WTC11 (cell line): ENCODE measurements at regions not wholly inside any gene's neighbourhood (a gene's known extent, or its start where the extent isn't known, plus 50 kb on each side); places are given as distances from the start of the nearest gene placed in this dataset.

Experiments
- ATAC-seq: fragments of 200-7000 bp; cut with Tn5 transposase; 2 replicates; pipeline ENCODE4 v1.10.0; 2021; ENCODE audit warnings: mild to moderate bottlenecking, moderate library complexity
- CTCF ChIA-PET: fragments of 300-600 bp; sonication (Branson Sonifier 250); formaldehyde crosslinking; loops from one replicate; lab custom pipeline; 2021; ENCODE audit warnings: antibody characterized with exemption; lab: Charles Lee
- POLR2A ChIA-PET: fragments of 350-600 bp; sonication (Branson Sonifier 250); formaldehyde crosslinking; loops from one replicate; lab custom pipeline; 2021; ENCODE audit warnings: antibody characterized with exemption; lab: Charles Lee
- DNase-seq: peaks from one replicate; pipeline ENCODE4 v3.0.0; 2021; ENCODE audit warnings: low spot score
- H3K27ac Mint-ChIP-seq: 2 replicates; pipeline ENCODE4 v1.8.0; 2021; ENCODE audit warnings: mixed read lengths
- H3K27me3 Mint-ChIP-seq: 2 replicates; pipeline ENCODE4 v1.8.0; 2021; ENCODE audit warnings: low read depth, mild to moderate bottlenecking, moderate library complexity, mixed read lengths
- H3K36me3 Mint-ChIP-seq: 2 replicates; pipeline ENCODE4 v1.8.0; 2021; ENCODE audit warnings: mixed read lengths
- H3K4me1 Mint-ChIP-seq: 2 replicates; pipeline ENCODE4 v1.8.0; 2022; ENCODE audit warnings: mixed read lengths
- H3K4me3 Mint-ChIP-seq: 2 replicates; pipeline ENCODE4 v1.8.0; 2021; ENCODE audit warnings: mild to moderate bottlenecking, moderate library complexity, mixed read lengths
- H3K9me3 Mint-ChIP-seq: 2 replicates; pipeline ENCODE4 v1.8.0; 2021; ENCODE audit warnings: mixed read lengths
- AR ChIP-seq: fragments of 250-450 bp; sonication (Bioruptor Pico); IDR thresholded peaks from 2 replicates; pipeline ENCODE4 v1.9.0; 2021; ENCODE audit warnings: mild to moderate bottlenecking
- ATF1 ChIP-seq: sonication (generic); formaldehyde crosslinking; IDR thresholded peaks from 2 replicates; pipeline ENCODE4 v1.8.1; 2023; ENCODE audit warnings: mild to moderate bottlenecking, moderate library complexity, missing genetic modification reagents
- E2F1 ChIP-seq: sonication (generic); formaldehyde crosslinking; IDR thresholded peaks from 2 replicates; pipeline ENCODE4 v1.8.0; 2022; ENCODE audit warnings: mild to moderate bottlenecking, missing genetic modification reagents
- ELF4 ChIP-seq: sonication (generic); formaldehyde crosslinking; IDR thresholded peaks from 2 replicates; pipeline ENCODE4 v1.8.1; 2022; ENCODE audit warnings: low read depth, mild to moderate bottlenecking, moderate library complexity, missing genetic modification reagents
- GTF2I ChIP-seq: fragments of 250-450 bp; sonication (Bioruptor Pico); conservative IDR thresholded peaks from 2 replicates; pipeline ENCODE4 v1.4.0; 2021; ENCODE audit warnings: mild to moderate bottlenecking
- JUN ChIP-seq: sonication (generic); formaldehyde crosslinking; IDR thresholded peaks from 2 replicates; pipeline ENCODE4 v1.8.0; 2023; ENCODE audit warnings: mild to moderate bottlenecking, missing genetic modification reagents
- NFATC4 ChIP-seq: fragments of 250-450 bp; sonication (Bioruptor Pico); IDR thresholded peaks from 2 replicates; pipeline ENCODE4 v1.9.0; 2021; ENCODE audit warnings: mild to moderate bottlenecking
- OVOL2 ChIP-seq: fragments of 250-450 bp; sonication (Bioruptor Pico); IDR thresholded peaks from 2 replicates; pipeline ENCODE4 v1.9.0; 2021; ENCODE audit warnings: mild to moderate bottlenecking, borderline replicate concordance
- TEAD1 ChIP-seq: sonication (generic); formaldehyde crosslinking; IDR thresholded peaks from 2 replicates; pipeline ENCODE4 v1.8.0; 2022; ENCODE audit warnings: mild to moderate bottlenecking, missing genetic modification reagents
- TEAD4 ChIP-seq: sonication (generic); formaldehyde crosslinking; IDR thresholded peaks from 2 replicates; pipeline ENCODE4 v1.8.0; 2022; ENCODE audit warnings: mild to moderate bottlenecking, missing genetic modification reagents
- TP53 ChIP-seq: sonication (generic); formaldehyde crosslinking; IDR thresholded peaks from 2 replicates; pipeline ENCODE4 v1.8.1; 2023; ENCODE audit warnings: mild to moderate bottlenecking, missing genetic modification reagents
- ZBTB21 ChIP-seq: sonication (generic); formaldehyde crosslinking; IDR thresholded peaks from 2 replicates; pipeline ENCODE4 v1.8.1; 2023; ENCODE audit warnings: mild to moderate bottlenecking, missing genetic modification reagents, borderline replicate concordance
- ZNF138 ChIP-seq: sonication (generic); formaldehyde crosslinking; conservative IDR thresholded peaks from 2 replicates; pipeline ENCODE4 v1.8.1; 2022; ENCODE audit warnings: mild to moderate bottlenecking, moderate library complexity, missing genetic modification reagents
- ZNF396 ChIP-seq: fragments of 250-450 bp; sonication (Bioruptor Pico); IDR thresholded peaks from 2 replicates; pipeline ENCODE4 v1.8.0; 2021; ENCODE audit warnings: mild to moderate bottlenecking, moderate library complexity, borderline replicate concordance
- ZNF532 ChIP-seq: fragments of 250-450 bp; sonication (Bioruptor Pico); IDR thresholded peaks from 2 replicates; pipeline ENCODE4 v1.9.0; 2021; ENCODE audit warnings: mild to moderate bottlenecking, borderline replicate concordance
- TF ChIP-seq, protein P1 (sequence below): sonication (generic); formaldehyde crosslinking; IDR thresholded peaks from 2 replicates; pipeline ENCODE4 v1.8.1; 2023; ENCODE audit warnings: mild to moderate bottlenecking, missing genetic modification reagents, moderate library complexity
- TF ChIP-seq, protein P2 (sequence below): fragments of 250-450 bp; sonication (Bioruptor Pico); conservative IDR thresholded peaks from 2 replicates; pipeline ENCODE4 v1.9.0; 2021; ENCODE audit warnings: mild to moderate bottlenecking
- TF ChIP-seq, protein P3 (sequence below): sonication (generic); formaldehyde crosslinking; IDR thresholded peaks from 2 replicates; pipeline ENCODE4 v1.8.1; 2022; ENCODE audit warnings: low read depth, missing genetic modification reagents, borderline replicate concordance
- TF ChIP-seq, protein P4 (sequence below): fragments of 200-600 bp; IDR thresholded peaks from 2 replicates; pipeline ENCODE4 v1.8.0; 2022; ENCODE audit warnings: antibody characterized with exemption
- TF ChIP-seq, protein P5 (sequence below): sonication (generic); formaldehyde crosslinking; IDR thresholded peaks from 2 replicates; pipeline ENCODE4 v1.8.0; 2023; ENCODE audit warnings: mild to moderate bottlenecking, missing genetic modification reagents

- TF ChIP-seq, protein P1, sequence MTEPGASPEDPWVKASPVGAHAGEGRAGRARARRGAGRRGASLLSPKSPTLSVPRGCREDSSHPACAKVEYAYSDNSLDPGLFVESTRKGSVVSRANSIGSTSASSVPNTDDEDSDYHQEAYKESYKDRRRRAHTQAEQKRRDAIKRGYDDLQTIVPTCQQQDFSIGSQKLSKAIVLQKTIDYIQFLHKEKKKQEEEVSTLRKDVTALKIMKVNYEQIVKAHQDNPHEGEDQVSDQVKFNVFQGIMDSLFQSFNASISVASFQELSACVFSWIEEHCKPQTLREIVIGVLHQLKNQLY (CRISPR knock-in tag) = no peak
- no peak for TF ChIP-seq NFATC4 (CRISPR knock-in tag)
- no peak for TF ChIP-seq OVOL2 (CRISPR knock-in tag)
- TF ChIP-seq, protein P2, sequence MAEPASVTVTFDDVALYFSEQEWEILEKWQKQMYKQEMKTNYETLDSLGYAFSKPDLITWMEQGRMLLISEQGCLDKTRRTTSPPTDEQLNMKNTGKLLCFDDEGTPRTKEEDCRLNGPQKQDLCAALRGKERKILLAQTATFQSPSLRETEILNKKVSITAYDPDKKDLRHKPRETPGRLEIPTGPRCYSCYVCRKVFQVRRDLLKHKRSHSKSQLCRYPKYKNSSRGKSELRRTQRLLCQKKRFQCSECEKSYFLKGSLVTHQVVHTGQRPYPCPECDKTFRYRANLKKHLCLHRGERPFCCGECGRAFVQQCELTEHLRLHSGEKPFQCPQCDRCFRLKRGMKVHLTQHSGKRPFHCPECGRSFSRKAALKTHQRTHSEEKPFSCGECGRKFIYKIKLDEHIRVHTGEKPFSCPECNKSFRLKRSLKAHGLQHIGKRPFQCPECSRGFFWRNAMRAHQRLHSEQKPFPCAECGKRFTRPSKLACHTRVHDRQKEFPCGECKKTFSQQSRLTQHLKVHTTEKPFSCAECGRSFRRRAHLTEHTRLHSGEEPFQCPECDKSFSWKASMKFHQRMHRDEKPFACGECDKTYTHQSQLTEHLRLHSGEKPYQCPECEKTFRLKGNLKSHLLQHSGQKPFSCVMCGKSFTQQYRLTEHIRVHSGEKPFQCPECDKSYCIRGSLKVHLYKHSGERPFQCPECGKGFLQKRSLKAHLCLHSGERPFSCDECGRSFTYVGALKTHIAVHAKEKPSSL (CRISPR knock-in tag) = no peak
- no peak for TF ChIP-seq ATF1 (CRISPR knock-in tag)
- TF ChIP-seq AR (CRISPR knock-in tag) = no peak
- TF ChIP-seq TP53 (CRISPR knock-in tag) = no peak
- no peak for TF ChIP-seq TEAD4 (CRISPR knock-in tag)
- TF ChIP-seq ELF4 (CRISPR knock-in tag) = no peak
- TF ChIP-seq GTF2I = no peak
- no peak for TF ChIP-seq ZNF396 (CRISPR knock-in tag)
- TF ChIP-seq, protein P3, sequence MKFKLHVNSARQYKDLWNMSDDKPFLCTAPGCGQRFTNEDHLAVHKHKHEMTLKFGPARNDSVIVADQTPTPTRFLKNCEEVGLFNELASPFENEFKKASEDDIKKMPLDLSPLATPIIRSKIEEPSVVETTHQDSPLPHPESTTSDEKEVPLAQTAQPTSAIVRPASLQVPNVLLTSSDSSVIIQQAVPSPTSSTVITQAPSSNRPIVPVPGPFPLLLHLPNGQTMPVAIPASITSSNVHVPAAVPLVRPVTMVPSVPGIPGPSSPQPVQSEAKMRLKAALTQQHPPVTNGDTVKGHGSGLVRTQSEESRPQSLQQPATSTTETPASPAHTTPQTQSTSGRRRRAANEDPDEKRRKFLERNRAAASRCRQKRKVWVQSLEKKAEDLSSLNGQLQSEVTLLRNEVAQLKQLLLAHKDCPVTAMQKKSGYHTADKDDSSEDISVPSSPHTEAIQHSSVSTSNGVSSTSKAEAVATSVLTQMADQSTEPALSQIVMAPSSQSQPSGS (CRISPR knock-in tag) = no peak
- no peak for TF ChIP-seq JUN (CRISPR knock-in tag)
- TF ChIP-seq, protein P4, sequence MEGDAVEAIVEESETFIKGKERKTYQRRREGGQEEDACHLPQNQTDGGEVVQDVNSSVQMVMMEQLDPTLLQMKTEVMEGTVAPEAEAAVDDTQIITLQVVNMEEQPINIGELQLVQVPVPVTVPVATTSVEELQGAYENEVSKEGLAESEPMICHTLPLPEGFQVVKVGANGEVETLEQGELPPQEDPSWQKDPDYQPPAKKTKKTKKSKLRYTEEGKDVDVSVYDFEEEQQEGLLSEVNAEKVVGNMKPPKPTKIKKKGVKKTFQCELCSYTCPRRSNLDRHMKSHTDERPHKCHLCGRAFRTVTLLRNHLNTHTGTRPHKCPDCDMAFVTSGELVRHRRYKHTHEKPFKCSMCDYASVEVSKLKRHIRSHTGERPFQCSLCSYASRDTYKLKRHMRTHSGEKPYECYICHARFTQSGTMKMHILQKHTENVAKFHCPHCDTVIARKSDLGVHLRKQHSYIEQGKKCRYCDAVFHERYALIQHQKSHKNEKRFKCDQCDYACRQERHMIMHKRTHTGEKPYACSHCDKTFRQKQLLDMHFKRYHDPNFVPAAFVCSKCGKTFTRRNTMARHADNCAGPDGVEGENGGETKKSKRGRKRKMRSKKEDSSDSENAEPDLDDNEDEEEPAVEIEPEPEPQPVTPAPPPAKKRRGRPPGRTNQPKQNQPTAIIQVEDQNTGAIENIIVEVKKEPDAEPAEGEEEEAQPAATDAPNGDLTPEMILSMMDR = no peak
- TF ChIP-seq ZNF138 (CRISPR knock-in tag) = no peak
- TF ChIP-seq, protein P5, sequence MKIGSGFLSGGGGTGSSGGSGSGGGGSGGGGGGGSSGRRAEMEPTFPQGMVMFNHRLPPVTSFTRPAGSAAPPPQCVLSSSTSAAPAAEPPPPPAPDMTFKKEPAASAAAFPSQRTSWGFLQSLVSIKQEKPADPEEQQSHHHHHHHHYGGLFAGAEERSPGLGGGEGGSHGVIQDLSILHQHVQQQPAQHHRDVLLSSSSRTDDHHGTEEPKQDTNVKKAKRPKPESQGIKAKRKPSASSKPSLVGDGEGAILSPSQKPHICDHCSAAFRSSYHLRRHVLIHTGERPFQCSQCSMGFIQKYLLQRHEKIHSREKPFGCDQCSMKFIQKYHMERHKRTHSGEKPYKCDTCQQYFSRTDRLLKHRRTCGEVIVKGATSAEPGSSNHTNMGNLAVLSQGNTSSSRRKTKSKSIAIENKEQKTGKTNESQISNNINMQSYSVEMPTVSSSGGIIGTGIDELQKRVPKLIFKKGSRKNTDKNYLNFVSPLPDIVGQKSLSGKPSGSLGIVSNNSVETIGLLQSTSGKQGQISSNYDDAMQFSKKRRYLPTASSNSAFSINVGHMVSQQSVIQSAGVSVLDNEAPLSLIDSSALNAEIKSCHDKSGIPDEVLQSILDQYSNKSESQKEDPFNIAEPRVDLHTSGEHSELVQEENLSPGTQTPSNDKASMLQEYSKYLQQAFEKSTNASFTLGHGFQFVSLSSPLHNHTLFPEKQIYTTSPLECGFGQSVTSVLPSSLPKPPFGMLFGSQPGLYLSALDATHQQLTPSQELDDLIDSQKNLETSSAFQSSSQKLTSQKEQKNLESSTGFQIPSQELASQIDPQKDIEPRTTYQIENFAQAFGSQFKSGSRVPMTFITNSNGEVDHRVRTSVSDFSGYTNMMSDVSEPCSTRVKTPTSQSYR = no peak
- TF ChIP-seq E2F1 (CRISPR knock-in tag) = no peak
- TF ChIP-seq ZBTB21 (CRISPR knock-in tag) = no peak
- no peak for TF ChIP-seq ZNF532 (CRISPR knock-in tag)
- TF ChIP-seq TEAD1 (CRISPR knock-in tag) = no peak
- DNase-seq (no peak), ATAC-seq (no peak)
- CTCF ChIA-PET = no interaction called here
- Mint-ChIP-seq H3K4me1 (peaks cover 4% of the 10 kb centered on the region; the same call in 1 of the 2 replicates), H3K27me3 (no peaks in the 10 kb centered on the region), H3K4me3 (no peak overlapping the region), H3K9me3 (no peaks in the 10 kb centered on the region), H3K27ac (no peak overlapping the region), H3K36me3 (no peaks in the 10 kb centered on the region)
- POLR2A ChIA-PET = interaction anchor here (0.6 kb wide), 1 partner anchor 31 kb away, joined by 7 read pairs; no protein-coding TSS in a partner anchor
These were observed 453.8 kb downstream of the TAF11L14 start for GRCh38 chr5:18088020-18088579.
